IPS DF 4.7 (cell line): ENCODE measurements at regions not wholly inside any gene's neighbourhood (a gene's known extent, or its start where the extent isn't known, plus 50 kb on each side); places are given as distances from the start of the nearest gene placed in this dataset.
"Not testable (repeated sequence)": the region's sequence is repeated elsewhere in the genome, so short reads cannot be mapped to it uniquely, and the experiment has no call there.

Experiments
- DNase-seq: peaks from one replicate; pipeline ENCODE4 v3.0.0-alpha.2; 2013; ENCODE audit warnings: low spot score; ENCODE audit errors: extremely low read depth

- no peak for DNase-seq
Measured at GRCh38 chr7:140283472-140283871, 106.7 kb upstream of the KDM7A start.

GRCh38 chr7:140281960-140282359 is 105.2 kb upstream of the KDM7A start:
- no peak for DNase-seq

GRCh38 chr7:140281255-140281654 is 104.5 kb upstream of the KDM7A start:
- no peak for DNase-seq

- DNase-seq: no peak
Measured at GRCh38 chr7:140276001-140276400, 99.2 kb upstream of the KDM7A start.

- no peak for DNase-seq
Measured at GRCh38 chr7:140275069-140275965, 98.5 kb upstream of the KDM7A start.

- DNase-seq: no peak
Measured at GRCh38 chr7:140273417-140273816, 96.6 kb upstream of the KDM7A start.

- not testable (repeated sequence) for DNase-seq
Measured at GRCh38 chr7:140271643-140271968, 94.8 kb upstream of the KDM7A start.

- no peak for DNase-seq
Measured at GRCh38 chr7:140269004-140269638, 92.3 kb upstream of the KDM7A start.

GRCh38 chr7:140267381-140268226 is 90.8 kb upstream of the KDM7A start:
- no peak for DNase-seq

- no peak for DNase-seq
Measured at GRCh38 chr7:140263277-140263676, 86.5 kb upstream of the KDM7A start.

GRCh38 chr7:140262242-140262903 is 85.6 kb upstream of the KDM7A start:
- no peak for DNase-seq

- no peak for DNase-seq
Measured at GRCh38 chr7:140261522-140261921, 84.7 kb upstream of the KDM7A start.

GRCh38 chr7:140261105-140261486 is 84.3 kb upstream of the KDM7A start:
- no peak for DNase-seq

GRCh38 chr7:140260352-140261104 is 83.7 kb upstream of the KDM7A start:
- no peak for DNase-seq

GRCh38 chr7:140257278-140257677 is 80.5 kb upstream of the KDM7A start:
- DNase-seq: not testable (repeated sequence)

GRCh38 chr7:140254976-140255375 is 78.2 kb upstream of the KDM7A start:
- not testable (repeated sequence) for DNase-seq

- no peak for DNase-seq
Measured at GRCh38 chr7:140249036-140249806, 72.4 kb upstream of the KDM7A start.

GRCh38 chr7:140247559-140247958 is 70.8 kb upstream of the KDM7A start:
- DNase-seq: no peak

GRCh38 chr7:140245611-140246105 is 68.9 kb upstream of the KDM7A start:
- no peak for DNase-seq
